ENCODE measurements at regions not wholly inside any gene's neighbourhood (a gene's known extent, or its start where the extent isn't known, plus 50 kb on each side); places are given as distances from the start of the nearest gene placed in this dataset.

DNA sequence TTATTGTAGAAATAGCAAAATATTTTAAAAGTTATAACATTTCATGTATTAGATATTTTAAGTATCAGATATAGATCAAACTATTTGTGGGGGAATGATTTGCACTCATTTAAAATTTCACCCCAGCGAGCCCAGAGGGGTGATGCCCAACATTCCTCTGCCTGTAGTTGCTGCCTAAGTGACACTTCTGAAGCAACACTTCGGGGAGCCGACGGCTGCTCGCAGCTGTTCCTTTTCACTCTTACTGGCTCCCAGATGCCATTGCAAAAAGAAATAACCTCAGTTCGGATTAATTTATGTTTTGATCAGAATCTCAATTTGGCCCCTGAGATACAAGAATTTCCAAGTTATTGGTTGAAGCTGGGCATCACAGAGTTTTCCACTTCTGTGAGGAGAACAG is 603.8 kb downstream of the PLCL1 start:
- Histone ChIP-seq H3K9me3 (ENCODE audit: control insufficient read depth in 2 of 2, insufficient read depth in 1 of 2, low read depth in 1 of 2, low read length in 1 of 2) (no peaks in the 10 kb centered on the region), H3K36me3 (ENCODE audit: control insufficient read depth in 3 of 3, insufficient read depth in 2 of 3, low read depth in 1 of 3, low read length in 3 of 3) (no peaks in the 10 kb centered on the region), H3K4me3 (ENCODE audit: low read depth in 1 of 3, low read length in 3 of 3) (no peak overlapping the region), H3K27me3 (ENCODE audit: control insufficient read depth in 3 of 3, insufficient read depth in 3 of 3, low read length in 3 of 3) (no peaks in the 10 kb centered on the region), H3K4me1 (ENCODE audit: control insufficient read depth in 3 of 3, insufficient read depth in 2 of 3, low read depth in 1 of 3, low read length in 2 of 3) (no peaks in the 10 kb centered on the region), H3K27ac (ENCODE audit: low read depth in 1 of 3, low read length in 2 of 3) (no peak overlapping the region)
- FAIRE-seq (no peak), DNase-seq (no peak)
- WGBS, 3 donors, result 55 to 86% (median 75%) methylated on average over 6 of the region's 6 CpGs

DNA sequence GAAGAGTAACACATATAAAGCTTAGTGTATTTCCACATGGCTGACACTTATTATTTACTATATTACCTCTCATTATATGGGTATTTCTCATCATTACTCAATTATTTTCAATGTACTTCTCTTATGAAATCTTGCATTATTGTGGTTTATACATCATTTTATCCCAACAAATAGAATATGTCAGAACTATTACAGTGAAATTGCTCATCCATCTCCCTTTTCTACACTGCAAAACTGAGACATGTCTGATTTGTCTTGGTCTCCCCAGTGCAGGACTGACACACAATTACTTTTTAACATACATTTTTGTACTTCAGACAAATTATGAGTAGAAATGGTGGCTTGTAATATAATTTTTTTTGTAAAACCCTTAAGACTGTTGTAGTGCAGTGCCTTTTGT is 600.9 kb downstream of the PLCL1 start:
- H3K27me3 ChIP-seq (ENCODE audit: control insufficient read depth in 3 of 3, insufficient read depth in 3 of 3, low read length in 3 of 3), result no peaks in the 10 kb centered on the region
- no peak overlapping the region for H3K4me3 ChIP-seq (ENCODE audit: low read depth in 1 of 3, low read length in 3 of 3)
- no peak overlapping the region for H3K27ac ChIP-seq (ENCODE audit: low read depth in 1 of 3, low read length in 2 of 3)
- H3K4me1 ChIP-seq (ENCODE audit: control insufficient read depth in 3 of 3, insufficient read depth in 2 of 3, low read depth in 1 of 3, low read length in 2 of 3), result no peaks in the 10 kb centered on the region
- no peaks in the 10 kb centered on the region for H3K36me3 ChIP-seq (ENCODE audit: control insufficient read depth in 3 of 3, insufficient read depth in 2 of 3, low read depth in 1 of 3, low read length in 3 of 3)
- DNase-seq (no peak), FAIRE-seq (no peak)
- H3K9me3 ChIP-seq (ENCODE audit: control insufficient read depth in 2 of 2, insufficient read depth in 1 of 2, low read depth in 1 of 2, low read length in 1 of 2), result no peaks in the 10 kb centered on the region

DNA sequence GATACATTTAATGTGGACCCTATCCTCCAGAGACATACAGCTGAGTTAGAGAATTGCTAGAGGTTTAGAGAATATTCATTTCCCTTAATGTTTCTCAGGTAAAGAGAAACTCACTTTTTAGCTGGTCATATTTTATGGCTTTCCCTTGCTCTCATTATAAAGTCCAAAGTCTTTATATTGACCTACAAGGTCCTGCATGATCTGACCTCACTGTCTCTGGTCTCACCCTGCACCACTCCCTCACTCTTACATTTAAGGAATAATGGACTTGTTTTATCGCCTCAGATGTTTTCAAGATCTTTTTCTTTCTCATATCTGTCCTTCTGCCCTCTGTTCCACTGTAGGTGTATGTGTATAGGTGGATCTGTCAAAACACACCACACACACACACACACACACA is 597.3 kb downstream of the PLCL1 start:
- Histone ChIP-seq H3K36me3 (ENCODE audit: control insufficient read depth in 3 of 3, insufficient read depth in 2 of 3, low read depth in 1 of 3, low read length in 3 of 3) (no peaks in the 10 kb centered on the region), H3K9me3 (ENCODE audit: control insufficient read depth in 2 of 2, insufficient read depth in 1 of 2, low read depth in 1 of 2, low read length in 1 of 2) (no peaks in the 10 kb centered on the region), H3K4me3 (ENCODE audit: low read depth in 1 of 3, low read length in 3 of 3) (no peak overlapping the region), H3K27me3 (ENCODE audit: control insufficient read depth in 3 of 3, insufficient read depth in 3 of 3, low read length in 3 of 3) (peaks cover 0 to 2% (median 0%) of the 10 kb centered on the region in 3 donors), H3K27ac (ENCODE audit: low read depth in 1 of 3, low read length in 2 of 3) (no peak overlapping the region), H3K4me1 (ENCODE audit: control insufficient read depth in 3 of 3, insufficient read depth in 2 of 3, low read depth in 1 of 3, low read length in 2 of 3) (no peaks in the 10 kb centered on the region)
- 44 to 59% (median 44%) methylated on average over 1 of the region's 1 CpG for WGBS, 3 donors
- no peak for FAIRE-seq
- peak in 1 of 2 donors; percentile 16 for DNase-seq

DNA sequence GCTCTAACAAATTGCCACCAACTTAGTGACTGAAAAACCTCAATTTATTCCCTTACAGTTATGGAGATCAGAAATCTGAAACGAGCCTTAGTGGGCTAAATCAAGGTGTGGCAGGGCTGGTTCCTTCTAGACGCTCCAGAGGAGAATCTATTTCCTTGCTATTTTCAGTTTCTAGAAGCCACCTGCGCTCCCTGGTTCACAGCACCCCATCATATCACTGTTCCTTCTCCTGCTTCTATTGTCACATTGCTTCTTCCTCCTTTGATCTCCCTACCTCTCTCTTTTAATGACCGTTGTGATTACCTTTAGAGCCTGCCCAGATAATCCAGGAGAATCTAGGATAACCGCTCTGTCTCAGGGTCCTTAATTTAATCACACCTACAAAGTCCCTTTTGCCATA is 596.6 kb downstream of the PLCL1 start:
- no peaks in the 10 kb centered on the region for H3K36me3 ChIP-seq (ENCODE audit: control insufficient read depth in 3 of 3, insufficient read depth in 2 of 3, low read depth in 1 of 3, low read length in 3 of 3)
- no peak for DNase-seq
- no peaks in the 10 kb centered on the region for H3K4me1 ChIP-seq (ENCODE audit: control insufficient read depth in 3 of 3, insufficient read depth in 2 of 3, low read depth in 1 of 3, low read length in 2 of 3)
- H3K27me3 ChIP-seq (ENCODE audit: control insufficient read depth in 3 of 3, insufficient read depth in 3 of 3, low read length in 3 of 3), result peaks cover 0 to 2% (median 0%) of the 10 kb centered on the region in 3 donors
- no peak overlapping the region for H3K4me3 ChIP-seq (ENCODE audit: low read depth in 1 of 3, low read length in 3 of 3)
- WGBS, 3 donors, result 13 to 48% (median 31%) methylated on average over 5 of the region's 5 CpGs
- no peak for FAIRE-seq
- H3K9me3 ChIP-seq (ENCODE audit: control insufficient read depth in 2 of 2, insufficient read depth in 1 of 2, low read depth in 1 of 2, low read length in 1 of 2), result no peaks in the 10 kb centered on the region
- H3K27ac ChIP-seq (ENCODE audit: low read depth in 1 of 3, low read length in 2 of 3), result no peak overlapping the region

DNA sequence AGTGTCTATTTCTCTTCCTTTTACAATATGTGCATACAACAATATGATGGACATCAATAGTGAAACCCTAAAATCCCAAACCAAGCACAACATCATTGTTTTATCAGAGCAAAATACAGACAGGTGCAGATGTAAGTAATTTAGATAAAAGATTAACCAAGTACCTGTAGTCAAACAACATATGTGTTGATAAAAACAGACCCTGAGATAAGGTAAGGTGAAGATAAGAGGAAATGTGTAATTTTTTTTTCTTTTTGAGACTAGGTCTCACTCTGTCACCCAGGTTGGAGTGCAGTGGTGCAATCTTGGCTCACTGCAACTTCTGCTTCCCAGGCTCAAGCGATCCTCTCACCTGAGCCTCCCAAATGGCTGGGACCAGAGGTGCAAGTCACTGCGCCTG is 589.8 kb downstream of the PLCL1 start:
- Histone ChIP-seq H3K27ac (ENCODE audit: low read depth in 1 of 3, low read length in 2 of 3) (no peak overlapping the region), H3K4me1 (ENCODE audit: control insufficient read depth in 3 of 3, insufficient read depth in 2 of 3, low read depth in 1 of 3, low read length in 2 of 3) (no peaks in the 10 kb centered on the region), H3K4me3 (ENCODE audit: low read depth in 1 of 3, low read length in 3 of 3) (no peak overlapping the region), H3K27me3 (ENCODE audit: control insufficient read depth in 3 of 3, insufficient read depth in 3 of 3, low read length in 3 of 3) (peaks cover 0 to 2% (median 0%) of the 10 kb centered on the region in 3 donors), H3K9me3 (ENCODE audit: control insufficient read depth in 2 of 2, insufficient read depth in 1 of 2, low read depth in 1 of 2, low read length in 1 of 2) (no peaks in the 10 kb centered on the region), H3K36me3 (ENCODE audit: control insufficient read depth in 3 of 3, insufficient read depth in 2 of 3, low read depth in 1 of 3, low read length in 3 of 3) (no peaks in the 10 kb centered on the region)
- FAIRE-seq (no peak), DNase-seq (no peak)
- WGBS, 3 donors, result 24 to 70% (median 40%) methylated on average over 2 of the region's 2 CpGs

DNA sequence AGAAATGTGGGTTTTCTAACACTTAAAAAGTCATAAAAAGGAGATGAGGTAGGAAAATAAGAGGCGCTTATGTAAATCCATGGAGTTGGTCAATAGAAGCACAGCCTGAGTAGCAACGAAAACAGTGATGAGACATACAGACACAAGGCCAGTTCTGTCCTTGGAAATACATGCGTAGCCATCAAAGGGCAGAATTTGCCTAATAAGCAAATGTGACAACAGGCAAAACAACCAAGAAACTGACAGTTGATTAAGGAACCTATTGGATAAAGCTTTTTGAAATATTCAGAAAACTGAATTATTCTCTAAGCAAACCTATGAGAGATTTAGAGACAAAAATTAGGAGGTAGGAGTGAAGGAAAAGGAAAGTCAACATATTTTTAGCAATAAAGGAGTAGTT is 586.3 kb downstream of the PLCL1 start:
- FAIRE-seq (no peak), DNase-seq (no peak)
- no peaks in the 10 kb centered on the region for H3K9me3 ChIP-seq (ENCODE audit: control insufficient read depth in 2 of 2, insufficient read depth in 1 of 2, low read depth in 1 of 2, low read length in 1 of 2)
- WGBS, 3 donors, result 85 to 97% (median 89%) methylated on average over 3 of the region's 3 CpGs
- no peaks in the 10 kb centered on the region for H3K36me3 ChIP-seq (ENCODE audit: control insufficient read depth in 3 of 3, insufficient read depth in 2 of 3, low read depth in 1 of 3, low read length in 3 of 3)
- no peak overlapping the region for H3K4me3 ChIP-seq (ENCODE audit: low read depth in 1 of 3, low read length in 3 of 3)
- no peaks in the 10 kb centered on the region for H3K27me3 ChIP-seq (ENCODE audit: control insufficient read depth in 3 of 3, insufficient read depth in 3 of 3, low read length in 3 of 3)
- no peaks in the 10 kb centered on the region for H3K4me1 ChIP-seq (ENCODE audit: control insufficient read depth in 3 of 3, insufficient read depth in 2 of 3, low read depth in 1 of 3, low read length in 2 of 3)
- H3K27ac ChIP-seq (ENCODE audit: low read depth in 1 of 3, low read length in 2 of 3), result no peak overlapping the region

DNA sequence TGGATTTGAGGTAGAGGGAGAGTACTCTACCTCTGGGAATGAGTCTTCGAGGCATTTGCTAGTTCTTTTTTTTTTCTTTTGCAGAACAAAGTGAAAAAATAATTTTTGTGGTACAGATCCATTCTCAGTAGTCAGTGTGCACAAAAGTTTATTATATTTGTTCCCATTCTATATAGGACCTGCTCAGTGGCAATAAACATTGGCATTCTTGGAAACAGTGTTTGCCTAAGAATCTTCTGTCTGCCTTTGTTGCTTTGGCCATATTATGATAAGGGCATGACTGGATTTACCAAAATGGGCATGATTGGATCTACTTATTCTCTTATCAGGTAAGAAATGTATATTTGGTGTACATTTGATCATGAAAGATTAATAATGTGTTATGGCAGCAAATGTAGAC is 583.3 kb downstream of the PLCL1 start:
- no peak for FAIRE-seq
- Histone ChIP-seq H3K27ac (ENCODE audit: low read depth in 1 of 3, low read length in 2 of 3) (no peak overlapping the region), H3K27me3 (ENCODE audit: control insufficient read depth in 3 of 3, insufficient read depth in 3 of 3, low read length in 3 of 3) (no peaks in the 10 kb centered on the region), H3K9me3 (ENCODE audit: control insufficient read depth in 2 of 2, insufficient read depth in 1 of 2, low read depth in 1 of 2, low read length in 1 of 2) (no peaks in the 10 kb centered on the region), H3K36me3 (ENCODE audit: control insufficient read depth in 3 of 3, insufficient read depth in 2 of 3, low read depth in 1 of 3, low read length in 3 of 3) (no peaks in the 10 kb centered on the region), H3K4me3 (ENCODE audit: low read depth in 1 of 3, low read length in 3 of 3) (no peak overlapping the region), H3K4me1 (ENCODE audit: control insufficient read depth in 3 of 3, insufficient read depth in 2 of 3, low read depth in 1 of 3, low read length in 2 of 3) (no peaks in the 10 kb centered on the region)
- WGBS, 3 donors, result 0% methylated on average over 1 of the region's 1 CpG
- no peak for DNase-seq

DNA sequence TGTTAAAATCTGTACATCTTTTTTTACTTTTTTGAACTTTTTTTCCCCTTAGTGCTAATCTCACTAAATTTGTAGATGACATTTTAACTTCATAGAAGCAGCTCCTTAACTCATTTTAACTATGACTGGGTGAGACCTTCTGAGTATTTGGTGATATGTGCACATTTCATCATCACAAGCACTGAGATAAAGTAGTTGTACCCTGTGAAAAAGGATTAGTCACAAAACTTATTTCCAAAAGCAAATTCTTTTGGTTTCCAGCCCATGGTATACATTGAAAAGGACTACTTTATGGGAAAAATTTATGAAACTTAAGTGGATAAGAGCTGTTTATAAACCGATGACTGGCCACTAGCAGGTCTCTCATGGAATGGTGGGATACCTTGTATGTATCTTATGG is 581.5 kb downstream of the PLCL1 start:
- DNase-seq (no peak), FAIRE-seq (no peak)
- Histone ChIP-seq H3K27ac (ENCODE audit: low read depth in 1 of 3, low read length in 2 of 3) (no peak overlapping the region), H3K9me3 (ENCODE audit: control insufficient read depth in 2 of 2, insufficient read depth in 1 of 2, low read depth in 1 of 2, low read length in 1 of 2) (no peaks in the 10 kb centered on the region), H3K27me3 (ENCODE audit: control insufficient read depth in 3 of 3, insufficient read depth in 3 of 3, low read length in 3 of 3) (no peaks in the 10 kb centered on the region), H3K4me3 (ENCODE audit: low read depth in 1 of 3, low read length in 3 of 3) (no peak overlapping the region), H3K4me1 (ENCODE audit: control insufficient read depth in 3 of 3, insufficient read depth in 2 of 3, low read depth in 1 of 3, low read length in 2 of 3) (no peaks in the 10 kb centered on the region), H3K36me3 (ENCODE audit: control insufficient read depth in 3 of 3, insufficient read depth in 2 of 3, low read depth in 1 of 3, low read length in 3 of 3) (no peaks in the 10 kb centered on the region)
- 77 to 88% (median 84%) methylated on average over 1 of the region's 1 CpG for WGBS, 3 donors

DNA sequence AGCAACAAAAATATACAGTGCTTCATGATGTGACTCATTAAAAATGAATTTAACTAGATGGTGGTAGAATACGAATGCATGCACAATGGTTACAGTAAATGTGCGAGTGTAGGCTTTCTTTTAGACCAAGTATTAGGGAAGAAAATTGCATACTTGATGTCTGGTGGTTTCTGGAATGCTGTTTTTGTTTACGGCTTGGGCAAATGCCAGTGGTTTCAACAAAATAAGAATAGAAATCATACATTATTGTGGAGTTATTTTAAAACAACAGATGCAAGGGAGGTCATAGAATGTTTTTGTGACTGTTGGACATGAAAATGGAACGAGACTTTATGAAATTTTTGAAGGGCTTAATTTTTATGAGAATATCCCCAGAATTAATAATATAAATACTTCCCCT is 580.9 kb downstream of the PLCL1 start:
- no peak overlapping the region for H3K4me3 ChIP-seq (ENCODE audit: low read depth in 1 of 3, low read length in 3 of 3)
- WGBS, 3 donors, result 68 to 85% (median 85%) methylated on average over 4 of the region's 4 CpGs
- no peaks in the 10 kb centered on the region for H3K36me3 ChIP-seq (ENCODE audit: control insufficient read depth in 3 of 3, insufficient read depth in 2 of 3, low read depth in 1 of 3, low read length in 3 of 3)
- FAIRE-seq, result no peak
- H3K4me1 ChIP-seq (ENCODE audit: control insufficient read depth in 3 of 3, insufficient read depth in 2 of 3, low read depth in 1 of 3, low read length in 2 of 3), result no peaks in the 10 kb centered on the region
- no peak for DNase-seq
- no peaks in the 10 kb centered on the region for H3K9me3 ChIP-seq (ENCODE audit: control insufficient read depth in 2 of 2, insufficient read depth in 1 of 2, low read depth in 1 of 2, low read length in 1 of 2)
- H3K27me3 ChIP-seq (ENCODE audit: control insufficient read depth in 3 of 3, insufficient read depth in 3 of 3, low read length in 3 of 3), result no peaks in the 10 kb centered on the region
- H3K27ac ChIP-seq (ENCODE audit: low read depth in 1 of 3, low read length in 2 of 3), result no peak overlapping the region

All from small intestine (tissue), 7 donors.